ENCODE measurements at regions not wholly inside any gene's neighbourhood (a gene's known extent, or its start where the extent isn't known, plus 50 kb on each side); places are given as distances from the start of the nearest gene placed in this dataset.
"Not testable (repeated sequence)": the region's sequence is repeated elsewhere in the genome, so short reads cannot be mapped to it uniquely, and the experiment has no call there.

- no peak for DNase-seq
Measured at GRCh38 chr19:27966390-27966816, 1246.5 kb downstream of the UQCRFS1 start.

- no peak for DNase-seq
Measured at GRCh38 chr19:27964185-27964584, 1248.8 kb downstream of the UQCRFS1 start.

GRCh38 chr19:27962264-27962663 lies 1250.7 kb downstream of the UQCRFS1 start:
- no peak for DNase-seq

- no peak for DNase-seq
Measured at GRCh38 chr19:27955485-27956480, 1257.2 kb downstream of the UQCRFS1 start.

GRCh38 chr19:27942607-27943006 lies 1270.3 kb downstream of the UQCRFS1 start:
- DNase-seq, result not testable (repeated sequence)

GRCh38 chr19:27936139-27936538 lies 1276.8 kb downstream of the UQCRFS1 start:
- DNase-seq, result no peak

GRCh38 chr19:27935669-27936068 lies 1277.3 kb downstream of the UQCRFS1 start:
- DNase-seq, result no peak

- no peak for DNase-seq
Measured at GRCh38 chr19:27929399-27929798, 1283.6 kb downstream of the UQCRFS1 start.

- DNase-seq, result no peak
Measured at GRCh38 chr19:27925202-27925601, 1287.7 kb downstream of the UQCRFS1 start.

- no peak for DNase-seq
Measured at GRCh38 chr19:27922970-27923369, 1290.0 kb downstream of the UQCRFS1 start.

GRCh38 chr19:27920774-27921173 lies 1292.2 kb downstream of the UQCRFS1 start:
- no peak for DNase-seq

- no peak for DNase-seq
Measured at GRCh38 chr19:27918818-27919217, 1294.1 kb downstream of the UQCRFS1 start.

- DNase-seq, result no peak
Measured at GRCh38 chr19:27911122-27911898, 1301.6 kb downstream of the UQCRFS1 start.

- no peak for DNase-seq
Measured at GRCh38 chr19:27909861-27910260, 1303.1 kb downstream of the UQCRFS1 start.

- DNase-seq, result no peak
Measured at GRCh38 chr19:27909185-27909840, 1303.6 kb downstream of the UQCRFS1 start.

GRCh38 chr19:27906081-27906480 lies 1306.9 kb downstream of the UQCRFS1 start:
- no peak for DNase-seq

- no peak for DNase-seq
Measured at GRCh38 chr19:27905074-27905473, 1307.9 kb downstream of the UQCRFS1 start.

GRCh38 chr19:27901078-27901477 lies 1311.9 kb downstream of the UQCRFS1 start:
- DNase-seq, result no peak

GRCh38 chr19:27896091-27896490 lies 1316.9 kb downstream of the UQCRFS1 start:
- DNase-seq, result no peak

- DNase-seq, result no peak
Measured at GRCh38 chr19:27894906-27895754, 1317.8 kb downstream of the UQCRFS1 start.

GRCh38 chr19:27892500-27892899 lies 1320.5 kb downstream of the UQCRFS1 start:
- DNase-seq, result no peak

GRCh38 chr19:27891411-27891810 lies 1321.5 kb downstream of the UQCRFS1 start:
- DNase-seq, result no peak
